H7 (cell line): ENCODE measurements at regions not wholly inside any gene's neighbourhood (a gene's known extent, or its start where the extent isn't known, plus 50 kb on each side); places are given as distances from the start of the nearest gene placed in this dataset.

Source experiments
- DNase-seq: peaks from one replicate; pipeline ENCODE4 v3.0.0; 2012
- H3K27me3 ChIP-seq: 2 replicates; pipeline ENCODE4 v1.6.0; 2011; ENCODE audit warnings: mild to moderate bottlenecking, low read length; ENCODE audit not compliant: control insufficient read depth, insufficient read depth
- H3K36me3 ChIP-seq: replicated peaks from 2 replicates; pipeline ENCODE4 v1.5.1; 2011; ENCODE audit warnings: low read length; ENCODE audit not compliant: control insufficient read depth, insufficient read depth
- H3K4me3 ChIP-seq: 2 replicates; pipeline ENCODE4 v1.5.1; 2011; ENCODE audit warnings: low read depth, mild to moderate bottlenecking, control low read depth, low read length, moderate library complexity; ENCODE audit not compliant: insufficient read depth

DNA sequence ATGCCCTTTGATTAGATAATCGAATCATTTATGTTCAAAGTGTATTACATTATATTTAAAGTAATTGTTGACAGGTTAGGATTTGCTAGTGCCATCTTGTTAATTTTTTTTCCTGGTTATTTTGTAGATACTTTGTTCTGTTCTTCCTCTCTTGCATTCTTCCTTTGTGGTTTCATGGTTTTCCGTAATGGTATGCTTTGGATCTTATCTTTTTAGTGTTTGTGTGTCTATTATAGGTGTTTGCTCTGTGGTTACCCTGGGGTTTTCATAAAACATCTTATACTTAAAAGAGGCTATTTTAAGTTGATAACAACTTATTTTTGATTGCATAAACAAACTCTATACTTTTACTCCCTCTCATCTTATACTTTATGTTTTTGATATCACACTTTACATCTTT is 108.2 kb upstream of the SRD5A3 start:
- Histone ChIP-seq H3K4me3 (no peak overlapping the region), H3K36me3 (no peaks in the 10 kb centered on the region), H3K27me3 (no peaks in the 10 kb centered on the region)
- no peak for DNase-seq

DNA sequence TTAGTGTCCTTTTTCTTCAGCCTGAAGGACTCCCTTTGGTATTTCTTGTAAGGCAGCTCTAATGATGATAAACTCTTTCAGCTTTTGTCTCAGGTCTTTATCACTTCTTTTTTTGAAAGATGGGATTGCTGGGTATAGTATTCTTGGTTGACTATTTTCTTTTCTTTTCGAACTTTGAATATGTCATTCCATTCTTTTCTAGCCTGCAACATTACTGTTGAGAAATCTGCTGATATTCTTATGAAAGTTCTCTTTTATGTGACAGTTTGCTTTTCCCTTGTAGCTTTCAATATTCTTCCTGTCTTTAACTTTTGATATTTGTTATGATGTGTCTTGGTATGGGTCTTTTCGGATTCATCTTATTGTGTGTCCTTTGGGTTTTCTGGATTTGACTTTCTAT is 107.6 kb upstream of the SRD5A3 start:
- no peak overlapping the region for H3K4me3 ChIP-seq
- DNase-seq, result no peak
- H3K36me3 ChIP-seq, result no peaks in the 10 kb centered on the region
- no peaks in the 10 kb centered on the region for H3K27me3 ChIP-seq

DNA sequence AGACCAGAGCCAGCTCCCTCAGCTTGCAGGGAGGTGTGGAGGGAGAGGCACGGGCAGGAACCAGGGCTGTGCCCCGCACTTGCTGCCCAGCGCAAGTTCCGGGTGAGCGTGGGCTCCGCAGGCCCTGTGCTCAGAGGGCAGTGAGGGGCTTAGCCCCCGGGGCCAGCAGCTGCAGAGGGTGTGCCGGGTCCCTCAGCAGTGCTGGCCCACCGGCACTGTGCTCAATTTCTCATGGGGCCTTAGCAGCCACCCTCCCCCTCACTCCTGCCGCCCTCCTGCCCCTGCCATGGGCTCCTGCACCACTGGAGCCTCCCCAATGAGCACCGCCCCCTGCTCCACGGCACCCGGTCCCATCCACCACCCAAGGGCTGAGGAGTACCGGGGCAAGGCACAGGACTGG is 104.6 kb upstream of the SRD5A3 start:
- no peaks in the 10 kb centered on the region for H3K36me3 ChIP-seq
- no peak overlapping the region for H3K4me3 ChIP-seq
- no peak for DNase-seq
- H3K27me3 ChIP-seq, result no peaks in the 10 kb centered on the region

DNA sequence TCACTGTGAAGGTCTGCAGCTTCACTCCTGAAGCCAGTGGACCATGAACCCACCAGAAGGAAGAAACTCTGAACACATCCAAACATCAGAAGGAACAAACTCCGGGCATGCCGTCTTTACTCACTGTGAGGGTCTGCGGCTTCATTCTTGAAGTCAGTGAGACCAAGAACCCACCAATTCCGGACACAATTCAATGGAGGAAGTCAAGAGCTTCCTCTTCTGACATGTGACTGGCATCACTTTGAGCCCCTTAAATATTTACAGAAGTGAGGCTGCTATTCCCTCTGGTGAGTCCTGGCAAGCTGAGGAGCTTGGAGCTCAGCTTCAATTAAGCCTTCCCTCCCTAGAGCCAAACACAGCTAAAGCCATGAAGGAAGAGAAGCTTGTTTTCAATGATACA is 103.5 kb upstream of the SRD5A3 start:
- no peaks in the 10 kb centered on the region for H3K36me3 ChIP-seq
- no peak for DNase-seq
- H3K4me3 ChIP-seq, result no peak overlapping the region
- no peaks in the 10 kb centered on the region for H3K27me3 ChIP-seq

DNA sequence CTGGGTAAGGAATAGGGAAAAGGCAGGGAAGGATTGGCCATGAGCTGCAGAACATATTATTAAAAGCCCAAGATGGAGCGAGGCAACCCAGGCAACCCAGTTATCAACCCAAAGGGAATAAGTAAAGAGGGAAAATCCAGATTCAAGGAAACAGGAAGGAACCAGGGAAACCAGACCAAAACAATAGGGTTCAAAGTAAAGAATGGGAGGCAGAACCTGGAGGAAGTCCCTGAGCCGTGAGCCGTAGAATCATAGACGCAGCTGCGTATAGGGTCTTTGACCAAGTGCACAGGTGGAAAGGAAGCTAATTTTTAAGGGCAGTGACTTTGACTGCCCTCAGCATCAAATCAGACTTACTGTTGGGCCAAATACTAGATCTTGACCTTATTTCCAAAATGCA is 98.5 kb upstream of the SRD5A3 start:
- Histone ChIP-seq H3K27me3 (no peaks in the 10 kb centered on the region), H3K4me3 (no peak overlapping the region), H3K36me3 (no peaks in the 10 kb centered on the region)
- DNase-seq, result no peak

DNA sequence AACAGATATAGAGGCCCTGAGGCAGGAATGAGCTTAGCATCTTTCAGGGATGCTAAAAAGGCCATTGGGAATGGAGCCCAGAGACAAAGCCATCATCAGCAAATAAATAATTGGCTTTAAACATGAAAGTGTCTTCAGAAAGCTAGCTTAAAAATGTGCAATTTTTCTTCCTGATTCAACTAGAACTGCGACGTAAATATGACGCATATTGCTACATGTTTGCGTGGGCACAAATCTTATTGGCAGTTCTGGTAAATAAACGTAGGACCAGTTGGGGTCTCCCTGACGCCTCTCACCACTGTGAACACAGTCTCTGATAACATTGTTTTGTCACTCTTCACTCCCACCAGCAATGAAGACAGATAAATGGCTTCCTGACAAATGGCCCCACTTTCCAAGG is 97.3 kb upstream of the SRD5A3 start:
- H3K27me3 ChIP-seq, result no peaks in the 10 kb centered on the region
- no peak overlapping the region for H3K4me3 ChIP-seq
- DNase-seq, result no peak

DNA sequence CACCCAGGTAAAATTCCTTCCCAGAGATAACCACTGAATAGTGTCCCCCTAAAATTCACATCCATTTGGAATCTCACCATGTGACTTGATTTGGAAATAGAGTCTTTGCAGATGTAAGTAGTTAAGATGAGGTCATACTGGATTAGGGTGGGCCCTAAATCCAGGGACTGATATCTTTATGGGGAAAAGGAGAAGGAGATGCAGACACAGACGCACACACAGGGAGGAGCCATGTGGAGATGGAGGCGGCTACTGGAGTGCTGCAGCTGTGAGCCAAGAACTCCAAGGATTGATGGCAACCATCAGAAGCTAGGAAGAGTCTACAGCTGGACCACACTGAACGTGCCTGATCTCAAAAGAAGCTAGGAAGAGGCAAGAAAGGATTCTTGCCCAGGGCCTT is 96.6 kb upstream of the SRD5A3 start:
- Histone ChIP-seq H3K4me3 (no peak overlapping the region), H3K27me3 (no peaks in the 10 kb centered on the region), H3K36me3 (no peaks in the 10 kb centered on the region)
- no peak for DNase-seq

More for the DNA sequence above, 97.3 kb upstream of the SRD5A3 start:
- H3K36me3 ChIP-seq, result no peaks in the 10 kb centered on the region

DNA sequence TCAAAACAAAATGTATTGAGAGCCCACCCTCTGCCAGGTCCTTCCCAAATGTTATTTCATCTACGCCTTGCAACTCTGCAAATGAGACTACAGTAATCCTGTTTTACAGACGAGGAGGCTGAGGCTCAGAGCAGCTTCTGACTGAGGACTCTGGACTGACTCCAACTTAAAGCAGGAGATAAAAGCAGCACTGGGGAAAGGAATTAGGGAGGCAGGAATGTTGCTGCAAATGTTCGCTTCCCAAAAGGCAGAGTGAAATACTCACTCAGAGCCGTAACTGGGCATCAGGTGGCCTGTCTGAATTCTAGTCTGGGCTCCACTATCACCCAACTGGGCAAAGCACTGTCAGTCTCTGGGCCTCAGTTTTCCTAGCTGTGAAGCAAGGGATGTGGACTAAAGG is 94.7 kb upstream of the SRD5A3 start:
- Histone ChIP-seq H3K4me3 (no peak overlapping the region), H3K27me3 (no peaks in the 10 kb centered on the region), H3K36me3 (no peaks in the 10 kb centered on the region)
- no peak for DNase-seq

DNA sequence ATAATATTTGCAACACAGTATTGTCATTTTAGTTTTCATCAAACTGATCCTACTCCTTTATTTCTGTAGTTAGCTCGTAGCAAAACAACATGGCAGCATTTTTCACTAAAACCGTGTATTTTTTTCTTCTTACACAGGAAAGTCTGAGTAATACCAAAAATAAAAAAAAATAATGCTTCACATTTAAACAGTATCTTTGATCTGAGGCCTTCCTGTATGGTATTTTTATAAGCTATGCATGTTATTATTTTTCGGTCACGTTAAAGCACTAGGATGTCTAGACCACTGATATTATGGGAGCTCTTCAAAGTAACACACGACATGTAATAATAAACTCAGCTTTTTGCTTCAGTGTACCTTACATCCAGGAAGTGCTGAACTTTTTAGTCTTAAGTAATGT is 94.1 kb upstream of the SRD5A3 start:
- Histone ChIP-seq H3K4me3 (no peak overlapping the region), H3K27me3 (no peaks in the 10 kb centered on the region), H3K36me3 (no peaks in the 10 kb centered on the region)
- no peak for DNase-seq

DNA sequence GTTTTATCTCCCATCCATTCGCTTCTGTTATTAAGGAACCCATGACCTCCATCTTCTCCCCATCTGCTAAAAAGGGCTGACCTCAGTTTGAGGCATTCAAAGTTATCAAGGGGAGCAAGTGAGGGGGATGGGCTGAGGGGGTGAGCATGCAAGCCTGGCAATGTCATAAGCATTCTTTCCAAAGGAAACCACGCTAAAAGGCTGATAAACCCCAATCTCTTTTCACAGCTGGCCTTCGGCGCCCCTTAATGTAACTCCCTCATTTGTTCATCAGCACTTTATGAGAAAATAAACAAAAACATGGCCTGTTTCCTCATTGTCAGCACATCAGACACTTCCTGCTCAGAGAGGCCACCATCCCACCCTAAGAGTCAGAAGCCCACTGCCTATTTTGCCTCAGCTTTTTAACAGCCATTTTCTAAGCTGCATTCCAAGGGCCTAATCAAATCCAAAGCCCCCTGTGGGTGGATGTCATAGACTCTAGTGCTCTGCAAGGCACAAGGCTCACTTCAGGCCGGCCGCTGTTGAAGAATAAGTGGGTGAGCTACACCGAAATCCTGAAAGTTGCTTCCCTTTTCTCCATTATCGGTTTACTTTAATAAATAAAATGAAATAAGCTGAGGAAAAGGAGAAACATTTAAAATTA is 92.0 kb upstream of the SRD5A3 start:
- no peaks in the 10 kb centered on the region for H3K27me3 ChIP-seq
- H3K4me3 ChIP-seq, result no peak overlapping the region
- no peak for DNase-seq
- no peaks in the 10 kb centered on the region for H3K36me3 ChIP-seq

DNA sequence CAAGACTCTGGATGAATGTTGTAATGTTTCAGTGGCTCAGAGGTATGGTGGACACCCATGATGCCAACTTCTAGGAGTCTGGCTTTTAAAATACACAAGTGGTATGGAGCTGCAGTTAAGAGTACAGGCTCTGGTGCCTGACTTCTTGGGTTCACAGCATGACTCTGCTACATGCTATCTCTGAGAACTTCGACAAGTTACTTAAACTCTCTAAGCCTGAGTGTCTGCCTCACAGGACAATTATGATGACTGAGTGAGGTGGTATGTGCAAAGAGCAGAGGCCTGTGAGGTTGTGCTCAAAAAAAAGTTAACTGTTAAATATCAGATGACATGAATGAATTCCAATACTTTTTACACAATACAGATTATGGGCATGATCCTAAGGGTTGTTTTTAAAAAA is 90.9 kb upstream of the SRD5A3 start:
- Histone ChIP-seq H3K27me3 (no peaks in the 10 kb centered on the region), H3K36me3 (no peaks in the 10 kb centered on the region), H3K4me3 (no peak overlapping the region)
- no peak for DNase-seq

DNA sequence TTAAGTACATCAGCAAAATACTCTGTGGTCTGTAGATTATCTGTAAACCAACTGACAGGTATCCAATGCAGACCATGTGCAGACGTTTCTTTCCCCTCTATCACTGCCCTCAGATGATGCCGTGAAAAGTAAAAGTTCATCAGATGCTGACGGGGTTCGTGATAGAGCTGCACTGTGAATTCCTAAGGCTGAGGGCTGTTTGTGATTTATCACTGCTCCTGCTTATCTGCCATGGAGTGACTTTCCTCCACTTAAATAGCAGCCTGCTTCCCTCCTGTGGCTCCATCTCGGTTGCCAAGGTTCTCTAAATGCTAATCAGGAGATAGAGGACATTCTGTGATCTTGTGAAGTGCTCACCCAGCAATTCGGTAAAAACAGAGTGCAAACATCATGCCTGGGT is 89.3 kb upstream of the SRD5A3 start:
- Histone ChIP-seq H3K27me3 (no peaks in the 10 kb centered on the region), H3K36me3 (no peaks in the 10 kb centered on the region), H3K4me3 (no peak overlapping the region)
- DNase-seq, result no peak

DNA sequence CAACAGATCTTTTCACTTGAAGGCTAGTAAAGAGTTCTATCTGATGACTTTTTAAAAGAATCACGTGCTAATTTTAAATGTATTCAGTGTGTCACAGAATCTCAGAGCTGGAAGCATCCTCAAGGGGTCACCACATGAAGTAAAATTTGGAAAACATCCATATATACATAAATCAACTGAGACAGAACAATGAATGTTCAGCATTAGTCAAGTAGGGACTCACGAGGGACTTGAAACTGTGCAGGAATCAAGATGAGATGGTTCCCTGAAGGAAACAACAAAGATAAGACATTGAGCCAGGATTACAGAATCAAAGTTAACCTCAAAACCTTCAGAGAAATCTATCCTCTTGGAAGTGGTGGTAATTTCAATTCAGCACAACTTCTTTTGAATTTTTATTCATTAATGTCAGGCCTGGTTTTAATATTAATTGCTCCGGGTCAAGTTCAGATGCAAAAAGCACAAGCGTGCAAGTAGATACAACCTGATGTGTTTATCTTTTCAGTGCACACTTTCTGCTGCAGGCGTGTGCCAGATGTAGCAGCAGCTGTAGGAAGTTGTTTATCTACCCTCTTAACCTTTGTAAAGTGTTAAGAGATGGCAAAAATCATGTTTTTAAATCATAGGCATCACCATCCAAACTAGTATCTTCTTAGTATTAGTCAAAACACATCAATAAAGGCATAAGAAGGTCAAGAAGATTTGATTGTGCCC is 87.7 kb upstream of the SRD5A3 start:
- Histone ChIP-seq H3K27me3 (no peaks in the 10 kb centered on the region), H3K36me3 (no peaks in the 10 kb centered on the region), H3K4me3 (no peak overlapping the region)
- DNase-seq, result no peak

DNA sequence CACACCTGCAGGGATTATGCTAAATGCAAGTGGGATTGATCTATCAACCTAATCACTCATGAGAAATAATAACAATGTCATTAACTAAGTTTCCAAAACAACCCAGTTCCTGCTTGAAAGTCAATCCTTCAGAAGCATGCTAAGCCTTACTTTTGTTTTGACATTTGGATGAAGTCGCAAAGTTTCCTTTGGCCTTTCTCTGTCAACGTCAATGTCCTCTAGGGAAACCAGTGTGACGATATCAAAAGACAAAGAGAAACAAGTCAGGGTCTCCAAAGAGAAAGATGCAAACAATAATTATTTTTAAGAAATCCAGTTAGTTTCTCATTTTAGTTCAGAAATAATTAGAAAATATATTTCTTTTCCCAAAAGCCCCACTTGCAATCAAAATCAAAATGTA is 86.7 kb upstream of the SRD5A3 start:
- no peaks in the 10 kb centered on the region for H3K27me3 ChIP-seq
- no peak for DNase-seq
- H3K4me3 ChIP-seq, result no peak overlapping the region
- no peaks in the 10 kb centered on the region for H3K36me3 ChIP-seq

DNA sequence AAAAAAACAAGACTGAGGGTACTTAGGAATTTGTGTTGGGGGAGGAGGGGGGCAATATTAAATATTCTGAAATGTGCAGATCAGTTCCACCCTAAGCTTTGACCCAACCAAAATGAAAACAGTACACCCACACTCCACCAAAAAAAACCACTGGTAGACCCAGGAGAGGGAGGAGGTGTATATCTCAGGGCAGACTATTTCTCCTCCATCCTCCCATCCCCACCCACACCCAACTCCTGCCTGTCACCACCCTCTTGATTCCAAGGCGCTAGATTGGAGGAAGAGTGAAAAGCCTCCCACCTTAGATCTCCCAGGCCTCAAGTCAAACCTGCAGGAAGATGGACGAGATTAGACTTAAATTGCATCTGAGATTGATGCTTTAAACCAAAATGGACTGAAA is 76.6 kb upstream of the SRD5A3 start:
- no peak for DNase-seq
- H3K36me3 ChIP-seq, result no peaks in the 10 kb centered on the region
- H3K27me3 ChIP-seq, result no peaks in the 10 kb centered on the region; the same call in 1 of the 2 replicates
- H3K4me3 ChIP-seq, result no peak overlapping the region

DNA sequence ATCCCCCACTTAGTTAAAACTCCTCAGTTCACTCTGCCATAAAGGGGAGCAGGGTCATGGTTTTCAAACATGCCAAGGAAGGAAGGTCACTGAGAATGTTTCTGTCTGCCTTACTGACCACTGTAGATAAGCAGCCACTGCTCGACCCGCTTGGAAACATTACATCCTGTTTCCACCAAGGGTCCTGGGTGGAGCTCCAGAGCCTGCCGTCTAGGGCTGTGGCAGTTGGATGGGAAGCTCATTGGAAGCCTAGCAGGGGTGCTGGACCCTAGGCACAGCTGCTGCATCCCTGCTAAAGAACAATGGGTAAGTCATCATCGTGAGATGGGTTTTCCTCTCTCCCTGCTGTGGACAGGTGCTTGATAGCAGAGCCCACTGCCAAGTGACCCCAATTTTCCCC is 76.0 kb upstream of the SRD5A3 start:
- H3K27me3 ChIP-seq, result no peaks in the 10 kb centered on the region; the same call in 1 of the 2 replicates
- DNase-seq, result no peak
- H3K36me3 ChIP-seq, result no peaks in the 10 kb centered on the region
- H3K4me3 ChIP-seq, result no peak overlapping the region
